ENCODE measurements at regions not wholly inside any gene's neighbourhood (a gene's known extent, or its start where the extent isn't known, plus 50 kb on each side); places are given as distances from the start of the nearest gene placed in this dataset.

GRCh38 chr5:61689153-61689846 lies 357.2 kb downstream of the ZSWIM6 start:
- DNase-seq, result no peak

GRCh38 chr5:61697809-61698558 lies 365.9 kb downstream of the ZSWIM6 start:
- DNase-seq, result no peak

- DNase-seq, result no peak
These were observed 370.0 kb downstream of the ZSWIM6 start for GRCh38 chr5:61701877-61702602.

GRCh38 chr5:61702784-61703183 lies 370.7 kb downstream of the ZSWIM6 start:
- DNase-seq, result no peak

GRCh38 chr5:61704289-61704688 lies 372.2 kb downstream of the ZSWIM6 start:
- no peak for DNase-seq

- no peak for DNase-seq
These were observed 374.7 kb downstream of the ZSWIM6 start for GRCh38 chr5:61706751-61707150.

GRCh38 chr5:61719124-61719523 lies 387.1 kb downstream of the ZSWIM6 start:
- no peak for DNase-seq

- no peak for DNase-seq
These were observed 388.8 kb downstream of the ZSWIM6 start for GRCh38 chr5:61720829-61721228.

- no peak for DNase-seq
These were observed 392.0 kb downstream of the ZSWIM6 start for GRCh38 chr5:61724102-61724501.

GRCh38 chr5:61728287-61728686 lies 396.2 kb downstream of the ZSWIM6 start:
- DNase-seq, result no peak

- DNase-seq, result no peak
These were observed 398.8 kb downstream of the ZSWIM6 start for GRCh38 chr5:61730866-61731265.

GRCh38 chr5:61731267-61731945 lies 399.3 kb downstream of the ZSWIM6 start:
- no peak for DNase-seq

GRCh38 chr5:61731946-61732314 lies 399.9 kb downstream of the ZSWIM6 start:
- DNase-seq, result no peak

- no peak for DNase-seq
These were observed 400.3 kb downstream of the ZSWIM6 start for GRCh38 chr5:61732369-61732768.

- DNase-seq, result no peak
These were observed 400.7 kb downstream of the ZSWIM6 start for GRCh38 chr5:61732796-61733195.

- no peak for DNase-seq
These were observed 401.9 kb downstream of the ZSWIM6 start for GRCh38 chr5:61734001-61734400.

- no peak for DNase-seq
These were observed 402.9 kb downstream of the ZSWIM6 start for GRCh38 chr5:61734966-61735365.

- no peak for DNase-seq
These were observed 403.5 kb downstream of the ZSWIM6 start for GRCh38 chr5:61735531-61735930.

- no peak for DNase-seq
These were observed 403.9 kb downstream of the ZSWIM6 start for GRCh38 chr5:61735995-61736394.

- no peak for DNase-seq
These were observed 405.4 kb downstream of the ZSWIM6 start for GRCh38 chr5:61737301-61737963.

GRCh38 chr5:61737964-61738340 lies 405.9 kb downstream of the ZSWIM6 start:
- no peak for DNase-seq

GRCh38 chr5:61738446-61738845 lies 406.4 kb downstream of the ZSWIM6 start:
- no peak for DNase-seq

Measured in activated CD8-positive, alpha-beta memory T cell treated with anti-CD3 and anti-CD28 coated beads, Interleukin-2, amount 50 U/mL, for 48 hours (primary cell).